K562 (cell line): ENCODE measurements at regions not wholly inside any gene's neighbourhood (a gene's known extent, or its start where the extent isn't known, plus 50 kb on each side); places are given as distances from the start of the nearest gene placed in this dataset.

Source experiments
- EP300 ChIP-seq: IDR thresholded peaks from 2 replicates; pipeline ENCODE4 v1.6.1; 2012; ENCODE audit warnings: low read length, improper control_type of control experiment
- HCFC1 ChIP-seq: IDR thresholded peaks from 2 replicates; pipeline ENCODE4 v1.6.1; 2012; ENCODE audit warnings: low read depth, low read length, improper control_type of control experiment
- HNRNPUL1 ChIP-seq: fragments of 200-400 bp; formaldehyde crosslinking; IDR thresholded peaks from 2 replicates; pipeline ENCODE4 v1.6.1; 2017; ENCODE audit warnings: low read length
- ZBTB1 ChIP-seq: sonication (generic); formaldehyde crosslinking; IDR thresholded peaks from 2 replicates; pipeline ENCODE4 v1.8.1; 2023; ENCODE audit warnings: missing genetic modification reagents, low read depth, mild to moderate bottlenecking, borderline replicate concordance

DNA sequence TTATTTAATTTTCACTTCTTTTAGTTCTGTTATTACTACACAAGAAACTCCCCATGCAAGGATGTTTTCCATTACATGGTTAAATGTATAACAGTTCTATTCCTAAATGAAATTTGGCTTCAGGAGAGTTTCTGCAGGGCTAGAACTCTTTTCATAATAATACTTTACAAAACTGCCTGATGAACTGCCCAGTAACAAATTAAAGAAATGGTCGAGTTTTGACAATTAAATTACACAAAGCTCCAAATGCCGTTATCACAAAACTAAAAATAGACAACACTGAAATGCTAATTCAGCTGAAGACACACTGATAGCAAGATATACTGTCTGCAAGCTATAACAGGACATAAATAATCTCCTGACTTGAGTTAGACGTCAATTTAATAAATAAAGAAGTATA lies 435.2 kb upstream of the CCDC54 start:
- TF ChIP-seq HNRNPUL1, result no peak
- TF ChIP-seq EP300, result no peak
- TF ChIP-seq HCFC1, result no peak
- no peak for TF ChIP-seq ZBTB1 (CRISPR knock-in tag)
